GM19324 (cell line): ENCODE measurements at regions not wholly inside any gene's neighbourhood (a gene's known extent, or its start where the extent isn't known, plus 50 kb on each side); places are given as distances from the start of the nearest gene placed in this dataset.
"Not testable (repeated sequence)": the region's sequence is repeated elsewhere in the genome, so short reads cannot be mapped to it uniquely, and the experiment has no call there.

Experiments used
- ATAC-seq: cut with Tn5 transposase; IDR thresholded peaks from one replicate; pipeline ENCODE4 v1.9.1; 2021; ENCODE audit warnings: mild to moderate bottlenecking, moderate library complexity; ENCODE audit not compliant: unreplicated experiment, low FRiP score

DNA sequence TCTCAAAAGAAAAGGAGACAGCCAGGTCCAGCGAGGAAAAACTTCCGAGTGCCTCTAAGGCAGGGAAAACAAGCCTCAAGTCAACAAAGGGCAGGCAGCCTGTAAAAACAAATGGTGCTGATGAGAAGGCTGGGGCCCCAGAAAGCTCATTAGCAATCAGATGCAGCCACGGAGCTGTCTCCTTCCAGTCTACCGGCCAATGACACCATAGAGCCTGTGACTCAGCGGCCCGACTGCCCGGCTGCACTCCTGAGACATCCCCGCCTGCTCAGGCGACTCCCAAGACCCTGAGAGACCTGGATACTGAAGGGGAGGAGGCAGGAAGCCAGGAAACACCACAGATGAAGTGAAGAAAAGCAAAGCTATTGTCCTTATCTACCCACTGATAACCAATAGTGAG, 120.1 kb upstream of the HDDC2 start:
- no peak for ATAC-seq

DNA sequence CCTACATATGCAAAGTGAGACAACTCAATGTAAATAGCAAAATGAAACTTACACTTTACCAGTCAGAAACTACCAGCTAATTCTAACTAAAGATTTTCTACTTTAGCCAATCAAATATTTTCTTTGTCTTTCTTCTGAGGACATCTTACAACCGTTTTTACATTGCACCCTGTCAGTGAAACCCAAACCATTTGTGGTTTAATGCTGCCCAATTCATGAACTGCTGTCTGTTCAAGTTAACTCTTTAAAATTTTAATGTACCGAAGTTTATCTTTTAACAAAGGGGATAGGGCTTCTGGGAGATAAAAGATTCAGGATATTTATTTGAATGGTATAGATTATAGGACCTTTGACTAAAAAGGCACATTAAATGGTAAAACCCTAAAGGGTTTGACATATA, 121.3 kb upstream of the HDDC2 start:
- no peak for ATAC-seq

DNA sequence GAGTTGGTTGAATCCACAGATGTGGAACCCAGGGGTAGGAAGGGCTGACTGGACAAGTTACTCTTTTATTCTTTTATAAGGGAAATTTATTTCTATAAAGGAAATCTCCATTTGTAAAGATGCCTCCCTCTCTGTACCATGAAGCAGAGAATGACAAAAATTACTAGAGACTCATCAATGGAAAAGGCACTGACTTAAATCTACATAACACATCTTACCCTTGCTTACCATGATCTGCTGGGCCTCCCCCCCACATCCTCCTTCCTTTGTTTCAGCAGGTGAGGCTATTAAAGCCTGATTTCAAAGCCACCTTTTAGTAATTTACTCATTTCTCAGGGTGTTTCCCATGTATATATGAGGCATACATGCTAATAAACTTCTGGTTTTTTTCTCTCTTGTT, 130.2 kb upstream of the HDDC2 start:
- ATAC-seq, result no peak

DNA sequence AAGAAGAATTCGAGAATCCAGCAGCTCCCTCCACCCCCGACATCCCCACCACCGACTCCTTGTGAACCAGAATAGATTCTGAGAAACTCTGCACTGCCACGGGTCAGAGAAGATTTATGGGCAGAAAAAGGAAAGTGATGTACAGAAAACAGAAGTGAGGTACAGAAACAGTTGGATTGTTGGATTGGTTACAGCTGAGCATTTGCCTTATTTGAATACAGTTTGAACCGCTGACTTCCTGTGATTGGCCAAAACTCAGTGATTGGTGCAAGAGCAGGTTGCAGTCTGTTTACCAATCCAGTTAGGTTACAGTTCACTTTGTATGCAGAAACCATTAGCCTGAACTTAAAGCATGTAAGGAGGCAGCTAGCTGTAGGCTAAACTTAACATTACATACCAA, 131.2 kb upstream of the HDDC2 start:
- ATAC-seq, result peak; percentile 66

DNA sequence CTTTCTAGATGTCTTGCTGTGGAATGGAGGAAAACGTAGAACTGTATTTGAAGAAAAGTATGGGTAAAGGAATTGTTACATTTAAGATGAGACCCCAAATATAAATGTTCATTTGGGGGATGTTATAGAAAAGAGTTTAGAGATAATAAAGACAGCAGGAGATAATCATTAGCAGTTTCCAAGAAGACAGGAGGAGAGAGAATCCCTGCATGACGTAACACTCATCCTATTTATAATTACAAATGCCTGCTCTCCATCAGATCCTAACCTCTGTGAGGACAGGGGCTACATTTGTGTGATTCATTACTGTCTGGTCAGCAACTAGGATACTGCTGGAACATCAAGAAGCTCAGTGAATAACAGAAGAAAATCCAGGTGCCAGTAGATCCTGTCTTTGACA, 133.0 kb upstream of the HDDC2 start:
- no peak for ATAC-seq

DNA sequence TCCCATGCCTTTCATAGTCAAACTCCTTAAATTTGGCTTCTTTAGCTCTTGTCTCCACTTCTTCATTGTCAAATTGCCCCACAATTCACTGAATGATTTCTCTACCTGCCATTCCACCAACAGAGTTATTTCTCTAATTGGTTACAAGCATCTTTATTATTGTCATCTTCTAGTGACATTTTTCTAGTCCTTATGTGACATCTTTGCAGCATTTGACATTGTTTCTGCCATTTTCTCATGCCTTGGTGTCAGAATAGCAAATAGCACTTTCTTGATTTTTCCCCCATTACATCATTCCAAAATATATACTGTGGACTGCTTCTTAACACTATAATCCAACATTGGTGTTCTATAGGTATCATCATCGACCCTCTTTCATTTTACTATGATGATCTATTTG, 137.7 kb upstream of the HDDC2 start:
- no peak for ATAC-seq

DNA sequence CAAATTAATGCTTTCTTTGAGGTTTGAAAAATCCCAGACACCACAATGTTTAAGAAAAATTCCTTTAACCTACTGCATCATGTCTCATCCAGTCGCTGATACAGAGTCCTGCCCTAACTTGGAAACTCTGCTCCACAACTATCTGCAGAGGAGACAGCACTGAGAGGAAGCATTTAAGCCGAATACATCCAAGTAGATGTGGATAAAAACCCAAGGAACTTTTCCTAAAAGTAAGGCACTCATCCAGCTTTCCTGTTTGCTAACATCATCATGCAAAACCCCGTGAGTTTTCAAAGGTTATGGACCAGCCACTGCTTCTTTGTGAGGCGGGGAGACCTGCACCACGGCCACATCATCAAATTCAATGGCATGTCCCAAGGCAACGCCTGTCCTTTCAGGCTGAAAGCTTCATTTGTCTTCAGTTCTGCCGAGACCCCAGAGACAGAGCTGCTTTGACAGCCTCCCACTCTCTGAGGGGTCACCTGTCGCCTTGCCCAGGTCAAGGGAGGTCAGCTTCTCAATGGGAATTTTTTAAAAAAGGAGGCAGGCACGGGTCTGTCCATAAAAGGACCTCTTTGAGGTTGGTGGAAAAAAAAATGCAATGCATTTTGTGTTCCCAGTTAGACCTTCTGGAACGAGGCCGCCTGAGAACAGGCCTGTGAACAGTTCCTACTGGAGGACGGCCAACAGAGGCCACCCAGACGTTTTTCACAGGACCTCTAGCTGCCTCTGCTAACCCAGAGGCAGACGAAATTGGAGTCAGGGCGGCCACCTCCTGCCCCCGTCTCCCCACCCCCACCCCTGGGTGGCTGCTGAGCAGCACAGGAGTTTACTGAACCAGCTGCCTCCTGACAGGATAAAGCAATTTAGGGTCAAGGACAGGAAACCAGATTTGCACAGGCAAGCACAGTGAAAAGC, 142.5 kb upstream of the HDDC2 start:
- ATAC-seq, result no peak

DNA sequence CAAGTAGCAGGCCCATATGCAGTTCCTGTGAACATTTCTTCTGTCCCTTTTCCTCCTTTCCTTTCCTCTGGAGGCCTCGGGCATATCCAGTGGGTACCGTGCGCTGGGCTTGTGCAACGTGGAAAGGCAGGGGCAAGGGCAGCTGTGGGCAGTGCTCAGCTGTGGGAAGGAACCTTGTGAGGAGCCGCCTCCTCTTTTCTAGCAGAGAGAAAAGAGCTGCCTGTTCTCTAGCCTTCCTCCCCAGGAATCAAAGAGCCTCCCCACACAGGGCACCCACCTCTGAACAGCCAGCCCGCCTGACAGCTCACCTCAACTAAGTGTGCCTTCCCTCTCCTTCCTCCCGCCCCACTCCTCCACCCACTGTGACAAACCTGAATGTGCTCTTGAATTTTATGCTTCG, 143.3 kb upstream of the HDDC2 start:
- no peak for ATAC-seq

DNA sequence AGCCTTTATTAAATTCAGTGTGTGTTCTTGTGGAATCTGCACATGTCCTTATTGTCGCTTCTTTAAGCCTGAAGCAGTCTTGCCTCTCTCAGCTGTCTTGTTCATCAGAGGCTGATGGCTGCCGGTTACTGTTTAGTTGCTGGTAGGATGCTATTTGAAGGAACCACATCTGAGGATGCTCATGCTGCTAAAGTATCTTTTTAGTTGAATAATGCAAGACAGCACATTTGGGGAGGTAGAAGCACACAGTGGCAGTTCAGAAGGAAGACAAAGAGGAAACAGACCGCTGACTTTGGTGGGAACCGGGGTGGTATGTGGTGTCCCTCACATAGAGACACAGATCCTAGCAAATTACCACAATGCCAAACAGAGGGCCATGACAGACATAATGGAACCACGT, 144.2 kb upstream of the HDDC2 start:
- ATAC-seq, result no peak

DNA sequence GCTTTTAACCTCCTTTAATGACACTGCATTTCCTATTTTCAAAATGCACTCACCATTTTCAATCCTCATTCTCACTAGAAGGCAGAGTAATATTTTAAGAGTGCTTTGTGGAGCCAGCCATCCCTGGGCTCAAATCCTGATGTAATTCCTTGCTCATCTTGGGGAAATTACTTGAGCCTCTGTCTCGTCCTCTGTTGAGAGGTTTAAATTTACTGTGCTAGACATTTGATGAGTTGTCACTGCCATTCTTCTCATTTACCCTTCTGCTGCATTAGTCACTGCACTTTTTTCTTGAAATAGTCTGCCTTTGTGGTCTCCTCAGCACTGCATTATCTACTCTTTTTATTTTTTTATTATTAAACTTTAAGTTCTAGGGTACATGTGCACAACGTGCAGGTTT, 150.0 kb upstream of the HDDC2 start:
- ATAC-seq, result no peak

DNA sequence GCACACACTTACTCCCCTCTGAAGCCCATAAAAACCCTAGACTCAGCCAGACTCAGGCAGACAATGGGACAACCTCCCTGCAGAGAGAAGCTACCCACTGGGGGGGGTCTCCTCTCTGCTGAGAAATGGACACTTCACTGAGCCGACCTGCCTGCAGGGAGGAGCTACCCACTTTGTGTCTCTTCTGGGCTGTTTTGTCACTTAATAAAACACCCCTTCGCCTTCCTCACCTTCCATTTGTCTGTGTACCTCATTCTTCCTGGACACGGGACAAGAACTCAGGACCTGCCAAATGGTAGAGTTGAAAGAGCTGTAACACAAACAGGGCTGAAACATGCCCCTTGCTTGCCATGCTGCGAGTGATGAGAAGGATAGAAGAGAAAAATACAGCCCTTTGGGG, 151.7 kb upstream of the HDDC2 start:
- ATAC-seq, result no peak

DNA sequence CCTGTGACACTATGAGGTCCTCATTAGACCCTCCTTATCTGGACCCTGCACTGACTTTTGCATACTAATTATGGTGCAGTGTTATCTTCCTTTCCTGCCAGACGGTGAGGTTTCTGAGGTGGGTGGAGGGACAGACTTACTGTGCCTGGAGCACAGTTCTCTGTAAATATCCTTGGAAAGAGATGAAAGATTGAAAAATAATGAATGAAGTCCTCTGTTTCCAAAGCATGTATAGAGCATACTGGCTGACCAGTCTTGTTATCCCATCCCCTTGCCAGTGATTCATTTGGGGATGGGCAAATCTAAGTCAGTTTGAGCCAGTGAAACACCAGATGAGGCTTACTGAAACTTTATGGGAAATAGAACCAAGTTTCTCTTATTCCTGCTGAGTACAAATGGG, 152.6 kb upstream of the HDDC2 start:
- no peak for ATAC-seq

DNA sequence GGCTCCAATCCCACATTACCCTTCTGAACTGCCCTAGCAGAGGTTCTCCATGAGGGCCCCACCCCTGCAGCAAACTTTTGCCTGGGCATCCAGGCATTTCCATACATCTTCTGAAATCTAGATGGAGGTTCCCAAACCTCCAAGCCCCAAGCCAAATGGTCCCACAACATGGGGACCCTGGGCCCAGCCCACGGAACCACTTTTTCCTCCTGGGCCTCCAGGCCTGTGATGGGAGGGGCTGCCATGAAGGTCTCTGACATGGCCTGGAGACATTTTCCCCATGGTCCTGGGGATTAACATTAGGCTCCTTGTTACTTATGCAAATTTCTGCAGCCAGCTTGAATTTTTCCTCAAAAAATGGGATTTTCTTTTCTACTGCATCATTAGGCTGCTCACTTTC, 156.7 kb upstream of the HDDC2 start:
- ATAC-seq, result not testable (repeated sequence)

DNA sequence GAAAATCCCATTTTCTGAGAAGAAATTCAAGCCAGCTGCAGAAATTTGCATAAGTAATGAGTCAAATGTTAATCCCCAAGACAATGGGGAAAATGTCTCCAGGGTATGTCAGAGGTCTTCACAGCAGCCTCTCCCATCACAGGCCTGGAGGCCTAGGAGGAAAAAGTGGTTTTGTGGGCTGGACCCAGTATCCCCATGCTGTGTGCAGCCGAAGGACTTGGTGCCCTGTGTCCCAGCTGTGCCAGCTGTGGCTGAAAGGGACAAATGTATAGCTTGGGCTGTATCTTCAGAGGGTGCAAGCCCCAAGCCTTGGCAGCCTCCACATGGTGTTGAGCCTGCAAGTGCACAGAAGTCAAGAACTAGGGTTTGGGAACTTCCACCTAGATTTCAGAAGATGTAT, 163.6 kb upstream of the HDDC2 start:
- not testable (repeated sequence) for ATAC-seq

DNA sequence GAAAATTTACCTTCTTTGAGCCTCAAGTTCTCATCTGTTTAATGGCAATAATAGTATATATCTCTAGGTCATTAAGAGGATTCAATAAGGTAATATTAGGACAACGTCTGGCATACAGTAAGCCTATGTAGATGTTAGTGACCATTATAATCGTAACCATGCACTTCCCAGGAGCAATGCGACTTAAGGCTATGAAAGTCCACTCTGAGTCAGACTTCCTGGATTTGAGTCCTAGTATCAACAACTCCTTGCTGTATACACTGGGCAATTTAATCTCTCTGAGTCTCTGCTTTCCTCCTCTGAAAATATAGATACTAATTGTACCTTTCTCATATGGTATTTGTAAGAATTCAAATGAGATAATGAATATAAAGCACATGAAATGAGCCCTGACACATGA, 168.1 kb upstream of the HDDC2 start:
- no peak for ATAC-seq

DNA sequence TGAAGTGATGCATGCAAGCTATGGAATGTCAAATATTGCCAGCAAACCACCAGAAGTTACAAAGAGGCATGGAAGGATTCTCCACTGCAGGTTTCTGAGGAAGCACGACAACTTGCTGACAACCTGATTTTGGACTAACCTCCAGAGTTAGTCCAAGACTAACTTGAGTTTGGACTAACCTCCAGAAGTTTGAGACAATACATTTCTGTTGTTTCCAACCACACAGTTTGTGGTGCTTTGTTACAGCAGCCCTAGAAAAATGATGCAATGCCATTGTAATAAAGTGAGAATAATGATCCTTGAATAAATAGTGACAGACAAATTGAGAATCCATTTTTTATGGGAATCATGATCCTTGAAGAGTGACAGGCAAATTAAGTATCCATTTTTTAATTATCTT, 169.9 kb upstream of the HDDC2 start:
- no peak for ATAC-seq

DNA sequence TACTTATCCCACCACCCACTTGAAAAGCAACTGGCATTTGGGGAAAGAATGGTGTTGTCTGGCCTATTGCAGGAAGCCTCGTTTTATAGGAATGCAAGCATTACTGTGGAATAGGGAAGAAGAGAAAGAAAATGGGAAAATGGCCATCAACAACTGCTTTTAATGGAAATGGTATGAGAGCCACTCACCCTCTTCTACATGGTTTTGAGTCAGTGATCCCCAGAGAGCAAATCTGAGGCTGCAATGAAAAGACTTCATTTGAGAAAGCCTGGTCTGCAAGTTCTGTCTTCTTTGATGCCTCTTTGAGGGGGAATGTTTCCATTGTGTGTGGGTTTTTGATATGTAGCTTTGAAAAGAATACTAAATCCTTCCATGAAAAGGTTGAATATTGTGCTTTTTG, 172.3 kb upstream of the HDDC2 start:
- ATAC-seq, result no peak

DNA sequence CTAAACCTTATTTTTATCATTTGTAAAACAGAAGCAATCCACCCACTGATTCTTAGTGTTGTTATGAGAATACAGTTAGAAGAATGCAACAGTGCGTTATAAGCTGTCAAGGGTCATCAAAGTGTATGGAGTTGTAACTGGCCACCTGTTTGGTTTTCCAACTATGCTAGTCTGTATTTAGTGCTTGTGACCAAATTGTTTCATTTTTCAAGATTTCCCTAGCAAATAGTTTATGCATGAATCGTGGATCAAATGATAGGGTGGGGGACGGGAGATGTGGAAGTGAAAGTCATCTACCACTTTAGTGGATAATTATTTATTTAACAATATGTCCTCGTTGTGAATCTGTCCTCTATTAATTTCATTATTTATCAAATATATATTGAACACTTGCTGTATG, 175.4 kb upstream of the HDDC2 start:
- no peak for ATAC-seq

DNA sequence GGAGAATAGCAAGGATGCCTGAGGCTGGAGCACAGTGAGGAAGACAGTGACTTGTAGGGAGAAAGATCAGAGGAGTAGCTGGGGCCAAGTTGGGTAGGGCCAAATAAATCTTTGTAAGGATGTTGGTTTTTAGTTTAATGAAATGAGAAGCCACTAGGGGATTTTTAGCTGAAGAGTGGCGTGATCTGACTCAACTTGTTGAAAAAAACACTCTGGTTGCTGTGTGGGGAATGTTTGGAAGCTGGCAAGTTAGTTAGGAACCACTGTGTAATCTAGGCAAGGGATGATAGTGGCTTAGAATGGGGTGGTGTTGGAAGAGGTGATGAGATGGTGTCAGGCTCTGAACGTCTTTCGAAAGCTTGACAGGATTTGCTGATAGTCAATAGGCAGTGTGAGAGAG, 176.1 kb upstream of the HDDC2 start:
- no peak for ATAC-seq

DNA sequence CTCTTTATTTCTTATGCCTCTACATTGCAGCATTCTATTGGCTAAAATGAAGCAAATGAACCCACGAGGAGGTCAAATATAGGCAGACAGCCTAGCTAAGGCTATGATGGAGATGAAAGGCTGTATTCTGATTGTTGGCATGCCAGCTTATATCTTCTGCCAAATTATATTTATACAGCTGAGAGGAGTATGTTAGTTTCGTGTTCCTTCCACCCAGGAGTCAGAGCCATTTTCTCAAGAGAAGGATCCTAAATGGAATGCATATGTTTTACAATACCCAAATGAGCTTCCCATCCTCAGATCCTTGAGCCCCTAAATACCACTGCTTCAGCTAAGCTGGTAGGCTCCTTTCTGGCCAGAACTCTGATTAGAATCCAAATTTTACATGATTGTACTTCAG, 178.4 kb upstream of the HDDC2 start:
- no peak for ATAC-seq

DNA sequence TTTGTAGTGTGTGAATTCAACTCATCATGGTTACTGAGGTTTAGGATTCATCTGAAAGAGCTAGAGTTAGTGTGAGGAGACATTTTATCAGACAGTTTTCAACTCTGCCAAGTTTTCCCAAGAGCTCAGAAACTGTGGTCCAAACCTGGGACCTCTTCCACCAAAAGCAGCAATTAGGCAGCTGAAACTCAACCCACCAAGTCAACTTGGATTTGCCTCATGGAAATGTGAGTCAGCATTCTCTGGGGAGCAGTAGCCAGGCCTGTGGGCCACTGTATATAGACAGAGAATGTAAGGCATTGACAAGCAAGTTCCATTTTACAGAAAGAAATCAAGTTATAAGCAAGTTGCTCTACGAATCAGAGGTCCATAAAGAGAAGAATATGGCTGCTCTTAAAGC, 178.8 kb upstream of the HDDC2 start:
- ATAC-seq, result no peak

DNA sequence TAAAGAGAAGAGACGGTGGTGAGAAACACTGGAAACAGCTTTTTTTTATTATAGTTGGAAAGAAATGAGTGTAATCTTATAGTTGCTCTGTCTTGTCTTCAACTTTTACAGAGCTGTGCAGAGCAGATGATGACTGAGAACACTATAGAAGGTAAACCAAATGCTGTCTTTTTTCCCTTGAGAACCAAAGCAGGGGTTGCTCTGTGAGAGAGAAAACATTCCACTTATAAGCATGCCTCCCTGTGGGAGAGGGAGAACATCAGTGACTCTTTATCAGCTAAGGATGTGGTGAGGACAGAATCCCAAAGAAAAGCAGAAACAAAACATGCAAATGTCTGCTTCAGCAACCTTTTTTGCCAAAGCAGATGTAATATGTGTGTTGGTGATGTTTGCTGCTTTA, 179.3 kb upstream of the HDDC2 start:
- ATAC-seq, result no peak

DNA sequence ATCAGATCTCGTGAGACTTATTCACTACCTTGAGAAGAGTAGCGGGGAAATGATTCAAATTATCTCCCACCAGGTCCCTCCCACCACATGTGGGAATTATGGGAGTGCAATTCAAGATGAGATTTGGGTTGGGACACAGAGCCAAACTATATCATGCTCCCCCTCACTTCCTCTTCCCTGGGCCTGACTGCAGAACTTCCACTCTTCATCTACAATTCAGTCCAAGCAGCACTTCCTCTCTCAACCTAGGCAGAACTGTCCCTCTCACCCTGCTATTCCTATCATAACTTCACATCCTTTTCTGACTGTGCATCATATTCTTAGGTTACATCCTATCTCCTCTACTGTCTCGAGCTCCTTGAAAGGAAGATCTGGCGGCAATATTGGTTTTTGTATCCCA, 184.0 kb upstream of the HDDC2 start:
- ATAC-seq, result no peak
